NT2/D1 (cell line): ENCODE measurements at regions not wholly inside any gene's neighbourhood (a gene's known extent, or its start where the extent isn't known, plus 50 kb on each side); places are given as distances from the start of the nearest gene placed in this dataset.

Experiments
- SUZ12 ChIP-seq: IDR thresholded peaks from 2 replicates; pipeline ENCODE4 v1.6.1; 2011; ENCODE audit not compliant: insufficient read length, insufficient read depth; ENCODE audit errors: extremely low read depth
- ZNF274 ChIP-seq: IDR thresholded peaks from 2 replicates; pipeline ENCODE4 v1.6.1; 2011; ENCODE audit warnings: mild to moderate bottlenecking, low read depth, low read length

DNA sequence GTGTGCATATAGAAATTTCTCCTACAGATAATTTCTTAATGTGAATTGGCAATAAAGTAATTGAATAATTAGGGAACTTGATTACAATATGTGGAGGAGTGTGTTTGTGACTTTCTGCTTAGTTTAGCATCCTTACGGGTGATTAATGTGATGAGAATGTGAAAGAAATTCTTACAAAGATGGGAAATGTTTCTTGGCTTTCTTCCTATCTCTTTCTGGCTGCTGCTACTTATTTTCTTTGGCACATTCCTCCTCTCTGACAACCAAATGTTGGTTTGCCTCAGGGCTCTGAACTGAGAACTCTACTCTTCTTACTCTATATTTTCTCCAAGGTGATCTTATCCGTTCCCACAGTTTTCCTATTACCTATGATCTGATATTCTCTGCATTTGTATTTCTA, 300.1 kb downstream of the TBC1D4 start:
- TF ChIP-seq ZNF274 (no peak), SUZ12 (no peak)
